CD4-positive, alpha-beta T cell treated with Interleukin-6 for 4 hours (primary cell): ENCODE measurements at regions not wholly inside any gene's neighbourhood (a gene's known extent, or its start where the extent isn't known, plus 50 kb on each side); places are given as distances from the start of the nearest gene placed in this dataset.
A peak's percentile ranks its signal among the peaks of the same experiment; 100 is the strongest.

Experiments used
- DNase-seq: peaks from one replicate; pipeline ENCODE4 v3.0.0-alpha.2; 2020; ENCODE audit warnings: mixed read lengths

DNA sequence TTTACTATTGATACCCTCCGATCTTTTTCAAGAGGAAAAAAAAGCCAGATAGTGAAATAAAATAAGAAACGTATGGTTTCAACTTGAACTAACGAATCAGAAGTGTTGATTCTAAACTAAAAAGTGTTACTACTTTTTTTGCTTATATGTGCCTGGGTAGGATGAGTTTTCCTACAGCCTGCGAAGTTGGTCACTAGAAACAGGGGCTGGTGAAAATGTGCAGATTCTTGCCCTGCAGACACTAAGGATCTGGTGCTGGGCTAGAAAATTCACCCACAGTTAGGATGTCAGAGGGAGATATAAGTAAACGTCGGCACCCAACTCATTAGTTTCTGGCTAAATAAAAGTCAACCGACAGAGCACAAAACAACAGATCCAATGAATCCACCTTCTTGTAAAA lies 298.7 kb upstream of the NFE2L3 start:
- DNase-seq = no peak

DNA sequence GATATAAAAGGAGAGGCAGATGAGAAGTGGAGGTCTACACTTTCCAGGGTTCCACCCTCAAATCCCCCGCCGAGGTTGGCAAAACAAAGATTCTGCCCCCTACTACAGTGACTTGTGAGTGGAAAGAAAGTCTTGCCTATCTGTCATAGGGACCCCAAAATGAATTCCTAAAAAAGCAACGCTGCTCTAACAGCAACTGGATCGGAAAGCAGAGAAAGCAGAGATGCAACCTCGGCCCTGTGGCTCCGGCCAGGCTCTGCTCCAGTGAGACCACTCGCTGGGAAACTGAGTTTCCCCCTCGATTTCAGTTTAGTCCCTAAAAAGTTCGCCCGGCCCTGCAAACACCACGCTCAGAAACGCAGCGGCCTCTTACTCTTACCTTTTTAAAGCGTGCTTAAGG lies 297.9 kb upstream of the NFE2L3 start:
- no peak for DNase-seq

DNA sequence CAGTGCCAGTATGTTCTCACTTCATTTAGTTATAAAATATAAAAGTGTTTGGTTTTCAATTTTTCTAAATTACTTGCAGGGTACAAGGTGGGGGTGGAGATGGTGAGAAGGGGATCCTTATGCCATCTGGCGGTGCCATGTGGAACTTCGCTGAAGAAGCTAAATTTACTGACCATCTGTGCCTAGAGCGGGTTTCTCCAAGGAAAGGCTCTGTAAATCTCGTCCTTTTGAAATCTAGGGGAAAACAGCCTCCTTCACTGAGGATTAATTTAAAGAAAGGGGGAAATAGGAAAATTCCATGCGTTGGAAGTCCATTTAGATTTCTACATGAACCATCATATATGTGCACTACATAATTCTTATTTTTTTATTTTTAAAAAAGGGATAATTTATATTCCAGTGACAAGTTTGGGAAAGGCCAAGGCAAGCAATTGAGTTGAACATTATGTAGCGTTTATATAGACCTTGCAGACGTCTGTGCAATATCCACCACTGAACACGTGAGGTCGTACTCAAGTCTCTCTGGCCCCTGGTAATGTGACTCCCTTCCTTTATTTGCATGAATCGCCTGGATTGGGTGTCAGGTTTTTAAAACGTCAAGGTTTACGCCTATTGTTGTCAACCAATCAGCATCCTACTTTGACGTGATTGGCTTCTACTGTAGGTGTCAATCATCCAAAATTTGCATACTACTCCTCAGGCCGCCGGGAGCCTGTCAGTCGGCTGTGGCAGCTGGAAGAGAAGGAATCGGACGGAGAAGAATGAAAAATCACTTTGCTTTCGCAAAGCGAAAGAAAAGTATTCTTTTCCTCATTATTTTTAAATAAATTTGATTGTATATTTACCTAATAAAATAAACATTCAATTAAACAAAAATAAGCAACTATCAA lies 297.1 kb upstream of the NFE2L3 start:
- DNase-seq = peak; percentile 28

DNA sequence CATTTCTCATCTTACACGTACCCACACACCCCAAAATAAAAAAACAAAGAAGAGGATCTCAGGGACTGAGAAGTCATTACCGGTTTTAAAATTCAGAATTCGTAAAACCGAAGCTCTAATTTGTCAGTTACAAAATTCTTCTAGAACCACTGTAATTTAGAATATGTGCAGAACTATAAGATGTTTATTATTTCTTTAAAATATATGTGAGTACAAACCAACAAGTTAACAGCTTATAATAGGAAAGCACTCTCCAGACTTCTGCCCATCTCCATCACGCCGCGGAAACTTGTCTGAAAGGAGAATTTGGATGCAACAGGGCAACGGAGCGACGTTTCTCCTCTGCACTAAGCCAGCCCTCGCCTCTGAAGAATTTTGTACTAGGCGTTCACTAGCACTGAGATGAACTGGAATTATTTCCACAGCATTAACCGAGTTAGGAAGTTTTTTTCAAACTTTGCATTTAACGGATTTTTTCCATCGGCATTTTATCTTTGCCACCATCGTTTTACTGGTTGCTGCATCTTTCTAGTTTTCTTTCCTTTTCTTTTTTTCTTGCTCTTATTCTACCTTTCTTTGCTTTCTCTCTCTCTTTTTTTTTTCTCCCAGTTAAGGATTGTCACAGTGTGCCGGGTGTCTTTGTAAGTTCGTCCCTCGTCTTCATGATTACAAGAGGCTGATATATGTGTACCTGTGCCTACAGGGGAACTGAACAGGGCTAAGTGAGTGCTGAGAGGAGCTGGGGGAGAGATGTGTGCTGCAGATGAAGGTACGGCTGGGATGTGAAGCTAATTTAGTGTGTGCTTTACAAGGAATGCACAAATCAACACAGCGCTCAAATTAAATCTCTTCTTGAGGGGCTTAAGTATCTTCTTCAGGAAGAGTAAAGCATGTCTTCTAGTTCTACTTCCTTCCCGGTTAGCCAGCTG lies 295.9 kb upstream of the NFE2L3 start:
- no peak for DNase-seq

DNA sequence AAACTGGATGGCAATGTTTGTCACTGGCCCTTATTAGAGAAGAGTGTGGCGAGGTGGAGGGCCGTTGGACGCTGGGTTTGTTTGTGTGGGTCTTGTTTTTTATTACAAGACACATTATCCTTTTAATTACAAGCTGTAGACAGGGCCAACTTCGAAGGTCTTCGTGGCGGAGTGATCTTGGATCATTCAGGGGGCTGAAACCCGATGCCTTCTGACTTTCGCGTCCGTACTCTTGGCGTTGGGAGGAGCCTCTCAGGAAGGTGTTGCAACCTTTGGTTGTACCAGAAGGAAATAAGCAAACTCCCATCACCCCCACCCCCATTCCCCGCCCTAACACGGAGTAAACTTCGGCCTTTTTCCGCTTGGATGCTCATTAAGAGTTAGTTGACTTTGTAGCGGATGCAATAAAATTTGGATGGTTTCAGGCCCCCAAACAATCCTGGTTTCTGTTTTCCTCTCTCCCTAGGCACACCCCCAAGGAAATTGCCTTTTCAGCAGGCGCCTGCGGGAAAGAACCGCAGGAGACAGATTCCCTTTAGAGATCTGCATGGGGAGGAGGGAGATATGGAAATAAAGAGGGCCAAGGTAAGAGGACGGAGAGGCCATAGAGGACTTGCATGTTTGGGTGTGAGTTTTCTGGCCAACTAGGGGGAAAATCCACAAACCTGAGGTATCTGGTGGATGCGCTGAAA lies 294.5 kb upstream of the NFE2L3 start:
- no peak for DNase-seq

DNA sequence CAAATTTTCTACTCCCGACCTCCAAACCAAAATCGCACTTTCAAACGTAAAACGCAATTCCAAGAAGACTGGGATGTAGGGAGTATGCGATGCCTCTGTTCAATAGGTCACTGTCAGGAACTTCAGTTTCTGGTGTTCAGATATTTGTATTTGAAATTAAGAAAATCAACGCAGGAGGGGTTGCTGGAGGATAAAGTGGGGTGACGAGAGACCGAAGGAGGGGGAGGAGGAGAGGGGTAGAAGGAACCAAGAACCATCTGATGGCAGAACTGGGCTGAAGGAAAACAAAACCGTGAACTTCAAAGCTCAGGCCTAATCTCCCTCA lies 293.8 kb upstream of the NFE2L3 start:
- DNase-seq = no peak

DNA sequence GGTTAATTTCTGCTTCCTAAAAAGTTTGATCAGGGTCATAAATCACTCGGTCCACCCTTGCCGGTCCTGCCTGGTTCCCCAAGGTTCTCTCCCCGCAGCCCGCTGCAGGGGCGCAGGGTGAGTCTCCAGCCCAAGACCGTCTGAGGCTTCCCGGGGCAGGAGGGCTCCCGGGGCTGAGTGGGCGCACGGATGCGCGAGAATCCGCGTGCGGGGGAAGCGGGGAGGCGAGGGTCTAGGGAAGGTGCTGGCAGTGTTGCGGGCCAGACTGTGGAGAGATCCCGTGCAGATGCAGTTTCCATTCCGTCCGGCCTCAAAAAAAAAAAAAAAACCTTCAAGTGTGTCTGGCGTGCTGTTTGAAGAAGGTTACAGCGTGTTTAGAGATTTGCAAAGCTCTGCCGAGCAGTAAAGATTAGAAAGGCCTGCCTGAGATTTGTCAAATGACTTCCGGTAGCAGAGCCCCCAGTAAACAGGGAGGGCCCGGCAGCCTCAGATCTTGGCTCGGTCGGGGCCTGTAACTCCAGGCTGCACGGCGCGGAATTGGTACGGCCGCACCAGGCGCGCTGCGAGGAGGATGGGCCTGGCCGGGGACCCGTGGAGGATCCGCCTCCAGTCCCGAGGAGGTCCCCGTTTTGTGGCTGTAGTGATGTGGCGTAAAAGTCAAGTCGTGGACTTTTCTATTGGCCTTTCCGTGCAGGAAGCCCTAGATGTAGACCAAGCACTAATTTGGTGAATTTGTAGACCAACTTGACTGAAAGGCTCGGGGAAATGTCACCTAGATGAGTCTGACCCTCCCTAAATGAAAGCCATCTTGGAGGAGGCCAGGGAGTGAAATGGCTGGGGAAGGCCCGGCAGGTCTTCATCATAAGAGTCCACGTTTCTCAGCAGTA lies 293.2 kb upstream of the NFE2L3 start:
- DNase-seq = no peak

DNA sequence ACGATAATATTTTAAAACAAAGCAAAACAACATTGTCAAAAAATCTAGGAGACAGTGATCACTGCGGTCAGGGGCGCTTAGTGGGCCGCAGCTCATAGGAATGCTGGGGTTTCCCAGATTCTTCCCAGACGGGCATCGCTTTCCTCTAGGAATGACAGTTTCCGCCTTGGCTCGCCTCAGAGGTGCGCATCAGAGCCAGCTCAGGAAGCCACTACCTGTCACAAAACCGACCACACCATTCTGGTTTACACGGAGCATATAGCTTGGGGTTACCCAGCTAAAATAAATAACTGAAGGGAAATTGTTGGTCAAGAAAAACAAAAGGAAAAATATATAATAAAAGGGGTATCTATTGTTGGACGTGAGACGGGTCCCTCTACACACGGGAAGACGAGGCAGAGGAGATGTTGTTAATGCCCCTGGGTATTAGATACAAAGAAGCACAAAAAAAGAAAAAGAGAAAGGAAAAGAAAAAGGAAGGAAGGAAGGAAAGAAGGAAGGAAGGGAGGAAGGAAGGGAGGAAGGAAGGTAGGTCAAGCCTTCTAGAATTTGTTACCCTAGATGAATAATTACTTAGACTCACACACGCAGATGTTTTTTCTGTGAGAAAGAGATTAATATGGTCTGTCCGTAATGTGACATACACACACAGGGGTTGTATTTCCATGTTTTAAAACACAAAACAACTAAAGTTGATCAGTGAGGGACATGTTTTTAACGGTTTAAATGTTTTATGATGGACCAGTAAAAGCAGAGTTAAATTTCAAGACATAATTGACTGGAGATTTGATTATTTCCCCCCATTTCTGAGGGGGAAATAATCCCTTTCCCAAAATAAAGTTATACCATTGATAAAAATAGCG lies 292.4 kb upstream of the NFE2L3 start:
- DNase-seq = no peak

DNA sequence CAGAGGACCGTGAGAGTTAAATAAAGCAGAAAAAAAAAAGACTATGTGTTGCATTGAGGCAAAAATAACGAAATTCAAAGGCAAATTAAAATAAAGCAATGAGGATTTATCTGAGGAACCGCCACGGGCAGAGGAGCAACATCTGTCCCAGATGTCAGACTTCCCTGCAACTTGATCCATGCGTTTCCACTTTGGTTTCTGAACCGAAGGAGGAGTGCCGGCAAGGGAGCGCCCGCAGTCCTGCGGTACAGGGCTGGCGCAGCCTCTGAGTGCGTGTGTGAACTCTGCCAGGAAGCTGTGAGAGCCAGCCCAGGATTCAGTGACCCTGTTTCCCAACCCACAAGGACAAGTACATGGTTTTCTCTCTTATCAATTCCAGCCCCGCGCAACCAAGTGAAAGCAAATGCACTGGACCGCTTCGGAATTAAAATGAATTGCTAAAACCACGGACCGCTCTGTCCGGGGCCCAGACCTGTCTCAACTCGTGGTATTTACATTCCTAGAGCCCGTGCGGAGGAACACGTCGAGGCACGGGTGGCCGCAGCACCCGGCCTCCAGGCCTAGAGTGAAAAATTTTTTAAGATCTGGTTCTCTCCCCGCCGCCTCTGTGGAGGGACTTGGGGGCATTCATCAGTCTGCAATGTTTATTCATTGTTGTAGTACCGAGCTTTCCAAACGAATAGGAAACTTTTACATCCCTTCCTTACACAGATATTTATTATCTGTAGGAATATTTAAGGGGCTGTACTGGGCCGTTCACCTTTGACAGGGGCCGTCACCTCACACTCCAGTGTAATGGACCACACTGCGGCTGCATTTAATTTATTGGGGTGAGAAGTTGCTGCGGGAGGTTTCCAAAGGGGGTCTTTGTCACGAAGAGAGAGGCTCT lies 291.5 kb upstream of the NFE2L3 start:
- DNase-seq = no peak

DNA sequence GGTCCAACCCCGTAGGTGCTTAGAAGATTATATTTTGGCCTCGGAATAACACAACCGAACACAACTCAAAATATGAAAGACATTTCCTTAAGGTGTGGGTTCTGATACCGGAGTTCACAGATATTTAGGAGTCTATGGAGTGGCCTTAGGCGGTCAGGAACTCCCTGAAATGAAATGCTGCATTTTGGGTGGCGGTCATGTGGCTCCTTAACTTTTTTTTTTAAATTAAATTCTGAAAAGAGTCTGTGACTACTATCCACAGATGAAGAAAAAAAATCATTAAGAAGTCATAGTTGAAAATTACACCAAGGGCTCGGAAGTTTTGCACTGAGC lies 290.9 kb upstream of the NFE2L3 start:
- no peak for DNase-seq

DNA sequence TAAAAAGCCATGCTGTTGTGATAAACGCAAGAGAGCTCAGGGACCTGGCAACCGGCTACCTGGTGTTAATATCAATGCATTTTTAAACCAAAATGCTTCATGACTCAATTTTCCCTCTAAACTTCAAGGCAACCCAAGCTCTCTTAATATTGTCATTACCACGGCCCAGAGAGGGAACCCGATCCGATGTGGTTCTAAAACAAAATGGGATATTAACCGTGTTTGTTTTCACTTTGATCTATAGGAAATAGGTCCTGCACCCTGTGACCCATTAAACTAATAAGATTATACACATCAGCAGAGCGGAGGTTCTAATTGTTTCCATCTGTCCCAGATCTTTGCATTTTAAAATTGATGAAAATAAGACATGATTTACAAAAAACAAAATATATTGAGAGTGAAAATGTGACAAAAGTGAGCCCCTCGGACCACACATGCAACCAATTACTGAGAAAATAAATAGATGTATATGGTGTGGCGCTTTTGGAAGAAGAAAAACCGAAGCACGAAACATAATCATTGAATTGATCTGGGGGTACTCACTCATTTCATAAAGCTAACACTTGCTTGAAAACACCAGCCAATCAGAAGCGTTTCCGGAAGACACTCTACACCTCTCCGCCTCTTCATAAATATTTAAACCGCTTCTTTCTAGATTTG lies 290.3 kb upstream of the NFE2L3 start:
- DNase-seq = no peak

DNA sequence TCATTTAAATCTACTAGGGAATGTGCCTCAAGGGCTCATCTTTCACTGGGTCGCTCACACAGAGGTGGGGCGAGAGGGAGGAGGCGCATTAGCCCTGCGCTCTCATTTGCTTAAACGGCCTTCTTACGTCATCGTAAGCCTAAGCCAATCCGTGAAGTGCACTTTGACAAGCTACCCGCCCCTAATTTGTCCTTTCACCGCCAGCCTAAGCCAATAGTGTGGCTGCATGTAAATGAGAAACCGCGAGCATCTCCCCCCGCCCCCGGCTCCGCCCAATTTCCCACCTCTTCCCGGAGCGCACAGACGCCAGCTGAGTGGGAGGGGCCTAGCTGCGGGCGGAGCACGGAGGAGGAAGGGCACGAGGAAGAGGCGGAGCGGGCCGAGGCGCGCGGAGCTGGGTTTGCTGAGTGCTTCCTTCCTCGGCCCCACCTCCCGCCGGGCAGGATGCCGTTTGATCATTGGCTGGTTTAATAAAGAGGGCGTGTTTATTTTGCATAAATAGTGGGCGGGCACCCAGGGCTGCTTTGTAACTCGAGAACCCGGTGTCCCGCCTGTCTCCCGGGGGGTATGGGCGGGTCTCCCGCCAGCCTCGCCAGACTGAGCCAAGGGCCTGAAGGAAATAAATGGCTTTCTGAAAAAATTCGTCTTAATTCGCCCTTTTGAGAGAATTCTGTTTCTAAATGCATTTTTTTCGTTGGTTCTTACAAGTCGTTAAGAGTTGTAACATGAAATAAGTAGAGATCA lies 289.6 kb upstream of the NFE2L3 start:
- DNase-seq = peak; percentile 74

DNA sequence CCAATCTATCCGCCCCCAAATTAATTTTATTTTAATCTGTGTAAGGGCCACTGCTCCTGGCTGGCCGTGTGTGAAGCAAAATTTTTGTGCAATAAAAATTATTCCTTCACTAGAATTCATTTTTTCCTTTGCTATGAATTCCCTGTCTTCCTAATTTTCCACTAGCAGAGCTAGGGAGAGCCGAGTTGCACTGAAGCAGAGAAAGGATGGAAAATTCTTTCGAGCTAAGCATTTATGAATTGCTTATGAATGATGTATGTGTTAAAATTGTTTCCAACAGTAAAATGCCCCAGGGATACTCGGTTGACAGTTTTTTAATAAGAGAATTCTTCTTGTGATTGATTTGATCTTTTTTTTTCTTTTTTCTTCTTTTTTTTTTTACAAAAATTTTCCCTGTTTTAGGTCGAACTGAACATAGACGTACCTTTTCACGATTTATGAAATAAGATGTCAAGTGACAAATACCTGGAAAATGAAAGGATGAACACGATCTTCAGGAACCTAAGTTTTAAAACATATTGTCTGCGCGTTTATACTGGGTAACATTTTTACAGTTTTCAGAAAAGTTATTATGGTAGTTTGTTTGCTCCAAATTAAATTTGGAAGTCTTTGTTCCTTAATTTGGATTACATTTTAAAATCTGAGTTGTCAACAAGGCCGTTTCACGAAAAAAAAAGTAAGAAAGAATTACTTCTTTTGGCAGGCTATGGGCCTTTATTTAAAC lies 288.8 kb upstream of the NFE2L3 start:
- DNase-seq = no peak

DNA sequence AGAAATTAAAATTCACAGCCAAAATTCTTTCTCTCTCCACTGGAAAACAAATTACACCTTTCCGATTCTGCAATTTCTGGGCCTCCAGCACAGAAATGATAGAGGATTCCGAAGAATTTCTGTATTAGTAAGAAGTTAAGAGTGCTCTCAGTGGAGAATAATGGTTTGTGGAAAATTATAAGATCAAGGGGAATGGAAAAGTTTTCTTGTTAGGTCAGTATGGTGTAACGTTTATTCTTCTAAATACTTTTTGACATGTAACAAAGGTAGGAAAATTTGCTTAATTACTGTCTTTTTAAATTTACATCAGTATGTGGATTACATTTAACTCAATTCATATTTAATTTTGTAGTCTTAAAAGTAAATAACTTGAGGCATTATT lies 288.3 kb upstream of the NFE2L3 start:
- no peak for DNase-seq

DNA sequence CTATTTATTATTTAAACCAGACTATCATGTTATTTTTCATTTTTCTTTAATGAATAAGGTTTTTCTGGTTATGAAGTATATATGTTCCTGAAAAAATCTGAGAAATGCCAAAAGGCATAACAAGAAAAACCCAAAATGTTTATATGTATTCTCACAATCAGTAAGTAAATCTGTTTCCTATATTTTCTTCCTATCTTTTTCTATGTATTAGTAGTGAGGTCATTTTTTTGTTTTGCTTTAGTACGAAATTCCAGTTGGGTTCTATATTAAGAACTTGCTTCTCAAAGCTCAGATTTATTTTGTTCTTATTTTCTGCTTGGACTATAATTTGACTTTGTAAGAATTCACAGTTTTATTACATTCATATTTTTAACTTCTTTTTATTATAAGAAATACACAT lies 287.5 kb upstream of the NFE2L3 start:
- DNase-seq = no peak

DNA sequence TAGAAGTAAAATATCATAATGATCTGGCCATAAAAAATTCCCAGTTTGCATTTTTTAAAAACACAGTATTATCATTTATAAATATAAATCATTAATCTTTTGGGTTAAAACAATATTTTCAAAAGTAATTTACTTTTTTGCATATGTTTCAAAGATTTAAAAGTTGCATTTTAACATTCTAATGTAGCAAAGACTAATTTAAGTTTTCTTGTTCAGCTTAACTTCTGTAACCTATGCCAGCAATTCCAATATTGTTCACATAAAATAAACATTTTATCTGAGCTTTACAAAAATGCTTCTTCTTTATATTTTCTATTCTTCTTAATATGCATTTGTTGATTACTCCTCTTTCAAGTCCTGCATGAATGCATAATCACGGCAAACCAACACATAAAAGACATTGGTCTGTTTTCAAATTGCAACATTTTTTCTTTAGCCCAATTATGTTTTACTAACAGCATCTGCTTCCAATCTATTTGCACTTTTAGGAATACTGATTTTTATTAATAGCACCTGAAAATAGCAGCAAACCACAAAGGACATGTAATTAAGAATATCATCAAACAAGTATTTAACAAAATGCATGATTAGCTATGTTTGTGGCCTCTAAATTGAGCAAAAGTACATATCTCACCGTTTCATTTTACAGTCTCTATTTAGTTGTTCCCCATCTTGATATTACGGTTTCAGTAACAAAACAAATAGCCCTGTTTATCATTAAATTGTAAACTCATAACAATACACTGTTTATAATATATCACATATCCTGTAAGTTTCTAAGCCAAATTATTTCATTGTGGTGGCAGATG lies 286.9 kb upstream of the NFE2L3 start:
- no peak for DNase-seq

DNA sequence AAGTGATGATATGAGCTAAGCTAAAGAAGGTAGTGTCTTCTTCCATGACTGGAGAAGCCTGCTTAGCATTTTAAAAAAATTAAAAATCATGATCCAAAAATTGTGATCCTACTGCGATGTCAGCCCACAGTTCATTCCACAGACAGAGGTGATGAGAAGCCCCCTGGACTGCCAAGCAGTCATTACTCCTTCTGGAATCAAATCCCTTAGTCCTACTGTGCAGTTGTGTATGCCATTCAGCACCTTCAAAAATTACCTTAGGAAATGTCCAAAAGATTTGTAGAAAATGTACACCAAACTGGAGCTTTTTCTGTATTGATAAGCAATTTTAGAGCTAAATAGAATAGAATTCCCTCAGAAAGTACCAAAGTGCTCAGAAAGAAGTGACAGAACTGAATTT lies 283.5 kb upstream of the NFE2L3 start:
- DNase-seq = no peak

DNA sequence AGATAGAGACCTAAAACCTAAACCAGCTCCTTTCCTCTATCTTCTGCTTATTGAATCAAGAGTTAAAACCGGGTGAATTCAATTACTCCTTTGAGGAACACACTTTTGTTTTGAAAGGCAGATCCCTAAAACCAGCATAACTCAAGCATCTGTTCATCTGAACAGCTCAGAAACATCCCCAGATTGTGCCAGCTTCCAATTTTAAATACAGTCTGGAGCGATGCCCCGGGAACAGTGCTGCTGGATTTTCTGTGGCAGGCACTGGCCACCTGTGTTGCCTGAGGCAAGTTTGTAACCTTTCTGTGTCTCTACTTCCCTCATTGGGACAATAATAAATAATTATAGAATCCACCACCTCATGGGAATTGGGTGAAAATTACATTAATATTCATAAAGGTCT lies 281.4 kb upstream of the NFE2L3 start:
- no peak for DNase-seq
